HG02943 (cell line): ENCODE measurements at regions not wholly inside any gene's neighbourhood (a gene's known extent, or its start where the extent isn't known, plus 50 kb on each side); places are given as distances from the start of the nearest gene placed in this dataset.

ENCODE experiments used
- ATAC-seq: cut with Tn5 transposase; IDR thresholded peaks from one replicate; pipeline ENCODE4 v1.9.1; 2021; ENCODE audit warnings: mild to moderate bottlenecking, low read depth, moderate library complexity; ENCODE audit not compliant: unreplicated experiment

GRCh38 chr1:58031416-58031815 is 515.1 kb downstream of the OMA1 start:
- ATAC-seq, result no peak

- ATAC-seq, result no peak
Measured at GRCh38 chr1:58030456-58030855, 516.1 kb downstream of the OMA1 start.

- no peak for ATAC-seq
Measured at GRCh38 chr1:58017641-58018040, 528.9 kb downstream of the OMA1 start.

GRCh38 chr1:58013237-58013636 is 533.3 kb downstream of the OMA1 start:
- no peak for ATAC-seq

GRCh38 chr1:58011978-58012377 is 534.5 kb downstream of the OMA1 start:
- no peak for ATAC-seq

- no peak for ATAC-seq
Measured at GRCh38 chr1:58006421-58007046, 540.0 kb downstream of the OMA1 start.

- ATAC-seq, result no peak
Measured at GRCh38 chr1:58005212-58005611, 541.3 kb downstream of the OMA1 start.

- no peak for ATAC-seq
Measured at GRCh38 chr1:58003988-58004387, 542.5 kb downstream of the OMA1 start.

GRCh38 chr1:58003059-58003458 is 543.5 kb downstream of the OMA1 start:
- no peak for ATAC-seq

GRCh38 chr1:58000821-58001220 is 545.7 kb downstream of the OMA1 start:
- no peak for ATAC-seq

- ATAC-seq, result no peak
Measured at GRCh38 chr1:58000116-58000515, 546.4 kb downstream of the OMA1 start.

- ATAC-seq, result no peak
Measured at GRCh38 chr1:57996400-57996799, 550.1 kb downstream of the OMA1 start.

GRCh38 chr1:57991289-57991688 is 555.2 kb downstream of the OMA1 start:
- no peak for ATAC-seq

- ATAC-seq, result no peak
Measured at GRCh38 chr1:57989877-57990276, 556.6 kb downstream of the OMA1 start.

GRCh38 chr1:57987523-57987922 is 559.0 kb downstream of the OMA1 start:
- no peak for ATAC-seq

GRCh38 chr1:57986432-57986831 is 560.1 kb downstream of the OMA1 start:
- no peak for ATAC-seq

- no peak for ATAC-seq
Measured at GRCh38 chr1:57984277-57984676, 560.4 kb upstream of the DAB1 start.

GRCh38 chr1:57983441-57983840 is 559.6 kb upstream of the DAB1 start:
- ATAC-seq, result no peak

- no peak for ATAC-seq
Measured at GRCh38 chr1:57982852-57983251, 559.0 kb upstream of the DAB1 start.

GRCh38 chr1:57976216-57976615 is 552.4 kb upstream of the DAB1 start:
- no peak for ATAC-seq

- ATAC-seq, result no peak
Measured at GRCh38 chr1:57968321-57968720, 544.5 kb upstream of the DAB1 start.

- ATAC-seq, result no peak
Measured at GRCh38 chr1:57966751-57967406, 543.0 kb upstream of the DAB1 start.
